Right renal cortex interstitium (tissue), 3 donors: ENCODE measurements at regions not wholly inside any gene's neighbourhood (a gene's known extent, or its start where the extent isn't known, plus 50 kb on each side); places are given as distances from the start of the nearest gene placed in this dataset.

Experiments used
- DNase-seq, 3 donors: peaks; one replicate each; pipeline ENCODE4 v3.0.0-alpha.2; 2013; ENCODE audit warnings: low read depth in 3 of 3, low spot score in 2 of 3

DNA sequence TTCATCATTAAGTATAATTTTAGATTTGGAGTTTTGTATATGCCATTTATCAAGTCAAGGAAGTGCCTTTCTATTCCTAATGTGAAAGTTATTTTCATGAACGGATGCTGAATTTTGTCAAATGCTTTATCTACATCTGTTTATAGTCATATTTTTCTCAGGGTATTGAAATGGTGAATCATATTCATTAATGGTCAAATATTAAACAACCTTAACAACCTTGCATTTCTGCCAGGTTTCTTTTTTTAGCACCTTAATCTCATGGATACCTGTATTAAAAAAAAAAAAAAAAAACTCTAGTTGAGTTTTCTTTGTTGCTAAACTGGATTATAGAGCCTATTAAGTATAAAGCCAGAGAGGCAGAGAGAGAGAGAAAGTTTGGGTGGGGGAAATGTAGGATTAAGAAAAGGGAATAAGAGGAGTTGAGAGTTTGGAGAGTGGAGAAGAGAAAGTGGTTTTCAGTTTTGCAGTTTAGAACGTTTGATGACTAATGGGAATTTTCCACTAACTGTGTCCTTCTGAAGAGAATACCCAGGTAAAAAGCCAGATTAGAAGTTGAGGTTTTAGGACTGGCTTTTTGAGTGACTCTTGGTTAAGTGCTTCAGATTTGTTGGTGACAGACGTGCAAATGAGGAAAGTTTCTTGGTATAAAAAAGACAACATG, 305.0 kb downstream of the HLX start:
- DNase-seq = no peak

DNA sequence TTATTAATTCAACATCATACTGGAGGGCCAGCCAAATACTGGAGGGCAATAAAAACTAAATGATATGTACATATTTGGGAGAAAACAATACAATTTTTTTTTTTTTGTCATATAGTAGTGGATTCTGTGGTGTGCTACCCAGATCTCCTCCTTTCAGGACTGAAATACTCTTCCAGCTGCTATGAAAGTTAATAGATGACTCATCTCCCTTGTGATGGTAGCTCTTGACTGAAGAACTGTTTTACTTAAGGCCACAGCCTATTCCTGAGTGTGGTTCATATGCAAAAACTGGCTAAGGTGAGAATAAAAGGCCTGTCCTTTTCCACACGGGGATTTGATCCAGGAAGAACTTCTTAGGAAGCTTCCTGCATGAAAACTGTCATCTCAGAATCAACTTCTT, 307.9 kb downstream of the HLX start:
- no peak for DNase-seq

DNA sequence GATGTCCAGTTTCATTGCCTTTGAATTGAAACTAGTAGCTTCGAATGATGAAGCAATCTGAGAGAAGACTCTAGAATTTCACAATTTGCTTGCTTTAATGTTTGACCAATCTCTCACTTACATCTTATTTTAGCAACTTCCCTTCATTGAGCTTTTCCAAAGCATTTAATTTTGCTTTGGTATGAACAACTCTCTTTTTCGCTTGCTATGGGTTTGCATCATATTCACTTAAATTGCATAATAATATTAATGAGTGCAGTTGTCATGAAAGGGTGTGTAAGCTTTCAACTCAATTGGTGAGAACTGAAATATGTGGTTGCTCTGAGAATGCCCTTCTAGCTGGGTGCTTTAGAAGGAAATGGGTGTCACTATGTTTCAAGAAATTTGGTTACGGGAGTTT, 309.2 kb downstream of the HLX start:
- DNase-seq = no peak

DNA sequence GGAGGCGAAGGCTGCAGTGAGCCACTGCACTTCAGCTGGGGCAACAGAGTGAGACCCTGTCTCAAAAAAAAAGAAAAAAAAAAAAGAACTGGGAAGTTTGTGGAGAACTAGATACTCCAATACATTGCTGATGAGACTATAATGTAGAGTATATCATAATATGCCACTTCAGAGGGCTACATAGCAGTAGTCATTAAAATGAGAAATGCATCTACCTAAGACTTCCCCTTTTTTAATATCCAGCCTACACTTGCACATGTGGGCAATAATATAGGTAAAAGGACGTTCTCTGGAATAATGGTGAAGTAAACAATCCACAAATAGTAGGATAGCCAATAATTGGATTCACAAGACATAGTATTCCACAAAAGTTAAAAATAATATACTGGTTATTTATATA, 311.0 kb downstream of the HLX start:
- DNase-seq = no peak

DNA sequence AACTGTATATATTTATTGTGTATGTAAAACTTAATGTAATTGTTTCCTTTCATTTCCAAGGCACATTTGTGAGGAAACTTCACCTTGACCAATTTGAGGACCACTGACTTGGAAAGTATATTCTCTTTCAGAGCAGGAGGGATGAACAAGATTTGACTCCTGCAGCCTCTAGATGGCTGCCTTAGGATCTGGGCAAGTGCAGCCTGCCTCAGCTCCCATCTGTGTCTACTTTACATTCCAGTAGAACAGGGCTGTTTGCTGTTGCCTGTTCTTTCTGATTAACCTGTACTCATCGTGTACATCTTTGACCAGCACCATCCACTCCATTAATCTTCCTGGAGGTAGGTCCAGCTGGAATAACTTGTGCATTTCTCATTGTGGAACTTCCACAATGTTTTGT, 312.8 kb downstream of the HLX start:
- no peak for DNase-seq

DNA sequence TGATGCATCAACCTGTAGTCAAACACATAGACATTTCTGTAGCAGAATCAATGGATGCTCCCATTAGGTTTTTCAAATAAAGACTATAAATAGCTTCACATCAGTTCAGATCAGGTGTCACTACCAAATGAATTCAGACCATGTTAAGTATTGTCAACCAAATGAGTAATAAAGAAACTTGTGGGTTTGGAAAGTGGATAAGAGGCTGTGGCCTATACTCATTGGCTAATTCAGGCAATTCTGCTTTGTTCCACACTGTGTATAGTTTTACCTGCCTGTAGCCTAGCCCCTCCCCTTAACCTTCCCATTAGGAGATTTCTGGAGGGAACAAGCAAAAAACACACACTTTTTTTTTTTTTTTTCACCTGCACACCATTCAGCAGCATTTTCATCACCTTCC, 321.2 kb downstream of the HLX start:
- DNase-seq = no peak

DNA sequence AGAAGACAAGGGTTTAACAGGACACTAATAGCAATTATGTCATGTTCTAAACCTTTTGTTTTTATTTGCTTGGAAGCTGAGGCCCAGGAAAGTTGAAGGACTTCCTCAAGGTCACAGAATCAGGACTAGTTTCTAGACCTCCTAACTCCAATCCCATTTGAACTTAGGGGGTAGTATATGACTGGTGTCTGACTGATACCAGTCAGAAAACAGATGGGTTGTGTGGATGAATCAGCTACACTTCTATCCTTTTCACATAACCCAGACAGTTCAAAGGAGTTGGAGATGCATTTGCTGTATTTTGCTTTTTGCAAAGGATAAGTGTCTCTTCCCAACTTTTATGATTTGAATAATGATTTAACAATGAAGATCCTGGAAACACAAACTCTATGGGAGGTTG, 322.5 kb downstream of the HLX start:
- no peak for DNase-seq

DNA sequence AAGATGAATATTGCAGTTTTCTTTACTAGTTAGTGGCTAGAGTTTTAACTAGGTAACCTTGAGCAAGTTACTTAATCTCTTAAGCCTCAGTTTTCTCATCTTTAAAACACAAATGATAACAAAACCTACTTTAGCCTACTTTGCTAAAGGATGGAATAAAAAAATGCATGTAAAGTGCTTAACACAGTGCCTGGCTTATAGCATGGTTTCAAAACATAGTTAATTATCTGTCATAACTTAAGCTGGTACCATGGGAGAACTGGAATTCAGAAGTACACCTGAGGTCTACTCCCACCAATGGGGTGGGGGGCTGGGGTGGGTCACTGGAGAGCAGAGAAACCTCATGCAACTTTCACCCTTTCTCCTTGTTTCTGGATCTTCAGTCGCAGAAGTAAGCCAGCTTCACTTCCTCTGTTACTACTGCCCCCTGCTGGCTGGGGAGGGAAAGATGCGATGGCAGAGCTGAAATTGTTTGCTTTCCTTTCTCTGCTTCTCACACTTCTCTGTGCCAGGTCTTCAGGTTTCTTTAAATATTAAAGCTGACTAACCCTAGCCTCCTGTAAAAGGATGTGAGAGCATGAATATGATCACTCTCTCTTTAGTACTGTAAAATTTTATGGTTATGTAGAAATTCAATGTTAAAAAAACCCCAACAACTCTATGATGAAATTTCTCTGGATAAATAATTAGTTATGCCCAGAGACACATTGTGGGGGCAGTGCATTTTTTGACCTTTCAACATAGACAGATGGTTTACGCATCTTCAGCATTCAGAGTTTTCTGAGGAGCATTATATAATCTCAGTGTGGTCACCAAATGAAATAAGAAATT, 324.2 kb downstream of the HLX start:
- DNase-seq = peak in 2 of 3 donors; percentile 51 to 61

DNA sequence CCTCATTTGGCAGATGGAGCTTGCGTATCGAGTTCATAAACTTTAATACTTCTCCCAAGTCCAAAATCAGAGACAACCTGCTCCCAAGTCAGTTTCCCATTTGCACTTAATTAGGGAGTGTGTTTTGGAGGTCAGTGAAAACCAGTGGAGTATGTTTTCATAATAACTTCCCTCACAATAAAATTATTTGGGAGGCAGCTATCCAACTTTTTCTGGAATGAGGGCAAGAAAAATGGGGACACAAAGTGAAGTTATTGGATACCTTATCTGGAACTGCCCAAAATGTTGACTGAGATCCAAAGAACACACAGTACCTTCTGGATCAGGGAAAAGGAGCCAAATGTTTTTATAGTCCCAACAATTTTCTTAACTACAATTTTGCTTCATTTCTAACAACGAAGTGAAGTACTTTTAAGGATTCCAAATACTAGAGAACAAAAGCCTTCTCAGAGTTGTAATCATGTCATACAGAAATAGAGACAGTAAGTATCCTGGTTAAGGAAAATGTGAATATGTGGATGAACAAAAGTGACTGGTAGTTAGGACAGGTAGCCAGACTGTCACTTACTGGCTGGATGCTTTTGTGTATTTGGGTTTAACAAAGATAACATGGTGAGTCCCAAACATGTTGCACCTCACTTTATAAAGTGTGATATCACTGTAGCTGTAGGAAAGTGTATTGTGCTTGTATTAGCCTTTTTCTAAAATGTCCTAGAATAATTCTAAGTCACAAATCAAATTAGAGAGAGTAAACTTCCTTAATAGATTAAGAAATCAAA, 325.0 kb downstream of the HLX start:
- no peak for DNase-seq

DNA sequence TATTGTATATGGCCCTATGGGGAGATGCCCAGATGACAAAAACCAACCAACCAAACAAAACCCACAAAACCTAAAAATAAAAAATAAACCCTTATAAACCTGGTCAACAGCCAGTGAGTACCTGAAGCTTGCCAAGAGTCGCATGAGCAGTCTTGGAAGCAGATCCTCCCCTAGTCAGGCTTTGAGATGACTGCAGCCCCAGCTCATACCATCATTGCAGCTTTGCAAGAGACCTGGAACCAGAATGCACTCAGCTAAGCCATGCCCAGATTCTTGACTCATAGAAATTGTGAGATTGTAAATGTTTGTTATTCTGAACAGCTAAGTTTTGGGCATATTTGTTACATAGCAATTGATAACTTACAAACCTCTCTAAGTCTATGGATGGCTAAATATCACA, 326.8 kb downstream of the HLX start:
- no peak for DNase-seq

DNA sequence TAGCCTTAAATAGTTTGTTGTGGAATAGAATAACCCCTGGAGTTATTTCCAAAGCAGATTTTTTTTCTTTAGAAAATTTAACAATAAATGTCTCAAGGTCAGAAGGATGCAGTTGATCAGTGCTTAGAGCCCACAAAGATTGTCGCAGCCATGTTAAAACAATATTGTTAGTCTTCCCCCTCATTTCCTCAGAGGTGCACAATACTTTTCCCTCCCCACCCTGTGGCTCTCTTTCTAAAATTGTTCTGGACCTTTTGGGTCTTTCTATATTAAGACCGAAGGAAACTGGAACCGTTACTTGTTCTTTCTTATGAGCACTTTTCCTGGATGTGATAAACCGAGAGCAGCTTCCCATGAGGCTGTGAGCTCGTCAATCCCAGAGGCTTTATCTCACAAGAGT, 333.7 kb downstream of the HLX start:
- DNase-seq = no peak

DNA sequence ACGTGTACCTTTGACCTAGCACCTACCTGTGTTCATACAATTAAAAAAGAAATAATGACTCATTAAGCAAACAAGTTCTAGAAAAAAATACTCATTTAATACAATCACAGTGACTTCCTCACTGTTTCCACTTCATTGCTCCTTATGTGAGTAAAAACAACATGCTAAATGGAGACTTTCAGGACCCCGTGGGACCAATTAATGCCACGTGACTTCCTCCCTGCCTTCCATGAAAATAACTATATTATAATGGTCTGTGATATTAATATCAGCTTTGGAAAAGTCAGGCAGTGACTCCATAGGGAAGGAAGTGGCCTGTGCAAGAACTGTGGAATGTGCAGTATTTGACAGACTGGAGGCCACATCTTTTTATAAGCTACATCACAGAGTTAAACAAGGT, 337.8 kb downstream of the HLX start:
- DNase-seq = no peak

DNA sequence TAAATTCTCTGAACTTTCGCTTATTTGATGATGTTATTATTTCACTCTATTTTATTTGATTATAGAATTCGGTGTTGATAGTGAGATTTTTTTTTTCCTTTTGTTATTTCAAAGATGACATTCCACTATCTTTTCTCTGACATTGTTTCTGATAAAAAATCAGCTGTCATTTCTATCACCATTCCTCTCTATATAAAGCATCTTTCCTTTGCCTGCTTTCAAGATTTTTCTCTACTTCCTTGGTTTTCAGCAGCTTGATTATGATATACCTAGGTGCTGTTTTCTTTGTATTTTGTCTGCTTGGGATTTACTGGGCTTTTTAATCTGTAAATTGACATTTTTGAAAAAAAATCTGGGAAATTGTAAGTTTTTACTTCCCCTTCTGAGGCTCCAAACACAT, 344.0 kb downstream of the HLX start:
- no peak for DNase-seq

DNA sequence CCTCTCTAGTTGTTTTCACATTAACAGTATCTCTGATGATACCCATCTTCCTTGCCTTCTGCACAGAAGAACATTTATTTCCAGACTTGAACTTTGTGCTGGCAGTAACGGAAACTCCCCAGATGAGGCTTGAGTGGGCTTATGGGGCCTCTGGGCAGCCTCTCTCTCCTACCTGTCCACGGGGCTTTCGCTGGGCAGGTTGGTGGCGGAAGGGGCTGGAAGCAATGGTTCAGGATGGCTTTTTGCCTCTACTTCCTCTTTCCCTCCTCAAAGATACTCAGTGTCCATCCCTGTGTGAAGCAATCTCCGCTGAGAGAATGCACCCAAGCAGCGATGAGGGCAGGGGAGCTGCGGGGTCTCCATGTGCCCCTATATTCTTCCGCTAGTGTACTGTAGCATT, 348.2 kb downstream of the HLX start:
- DNase-seq = no peak

DNA sequence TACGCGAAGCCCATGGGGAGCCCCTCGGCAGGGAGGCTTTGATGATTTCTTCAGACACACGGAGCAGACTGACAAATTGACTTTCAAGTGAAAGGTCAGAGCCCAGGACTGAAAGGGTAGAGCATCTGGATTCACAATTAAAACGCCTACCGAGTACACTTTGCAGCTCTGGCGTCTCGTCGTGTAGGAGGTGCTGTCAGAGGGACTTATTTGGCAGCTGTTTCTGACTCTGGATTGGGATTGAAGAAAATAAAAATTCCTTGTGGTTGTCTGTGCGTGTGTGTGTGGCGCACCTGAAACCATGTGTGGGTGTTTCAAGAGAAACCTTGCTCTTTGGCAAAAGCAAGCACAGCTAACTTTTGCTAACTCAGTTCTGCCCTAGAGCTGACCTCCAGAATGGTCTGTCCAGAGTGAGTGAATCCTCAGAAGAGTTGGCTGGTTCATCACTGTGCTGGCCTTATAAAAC, 348.7 kb downstream of the HLX start:
- no peak for DNase-seq

DNA sequence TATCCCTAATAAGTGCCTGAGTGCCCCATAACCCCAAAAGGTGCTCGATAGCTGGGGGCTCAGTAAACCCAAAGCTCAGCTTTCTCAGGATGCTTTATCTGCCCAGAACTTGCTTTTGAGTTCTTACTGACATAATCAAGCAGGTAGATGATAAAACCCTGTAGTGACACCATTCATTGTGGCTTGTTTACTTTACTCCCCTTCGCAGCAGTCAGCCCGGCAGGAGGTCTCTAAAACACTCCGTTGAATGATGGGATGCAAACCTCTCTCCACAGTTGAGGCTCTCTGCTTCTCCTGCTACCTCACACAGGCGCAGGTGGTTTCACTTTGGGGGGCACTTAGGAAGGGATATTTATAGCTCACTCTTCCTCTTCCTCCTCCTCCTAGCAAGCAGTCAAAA, 349.4 kb downstream of the HLX start:
- no peak for DNase-seq

DNA sequence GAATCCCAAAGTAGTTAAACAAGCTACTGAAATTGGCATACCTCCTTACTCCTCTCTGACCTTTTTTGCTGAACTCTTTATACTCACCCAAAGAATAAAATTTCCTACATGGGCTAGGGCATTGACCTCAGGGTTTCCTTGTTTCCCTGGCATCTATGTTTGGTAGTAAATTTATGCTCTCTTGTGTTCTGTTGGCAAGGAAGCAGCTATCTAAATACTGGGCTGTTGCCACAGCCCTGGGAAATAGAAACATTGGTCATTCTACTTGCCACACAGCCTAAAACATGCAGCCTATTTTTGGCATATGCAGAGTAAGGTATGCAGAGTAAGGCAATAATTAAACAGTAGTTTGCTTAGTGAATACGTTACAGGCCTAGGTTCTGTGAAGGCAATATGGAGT, 351.4 kb downstream of the HLX start:
- DNase-seq = no peak

DNA sequence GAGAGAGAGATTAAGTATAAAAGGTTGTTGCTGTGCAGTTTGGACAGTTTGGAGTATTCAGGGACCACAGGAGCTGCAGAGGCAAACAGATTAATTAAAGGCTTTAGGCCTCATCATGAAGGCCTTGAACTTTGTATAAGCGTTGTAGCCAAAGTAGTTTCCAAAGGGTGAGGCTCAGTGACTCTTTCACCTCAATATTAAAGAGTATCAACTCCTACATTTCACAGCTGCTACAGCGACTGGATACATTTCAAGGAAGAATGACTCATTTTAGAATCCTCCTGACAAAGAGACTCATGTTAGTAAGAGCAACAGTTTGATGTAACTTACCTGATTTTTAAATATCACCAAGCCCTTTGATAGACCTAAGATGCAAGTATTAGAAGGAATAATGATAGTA, 355.5 kb downstream of the HLX start:
- no peak for DNase-seq

DNA sequence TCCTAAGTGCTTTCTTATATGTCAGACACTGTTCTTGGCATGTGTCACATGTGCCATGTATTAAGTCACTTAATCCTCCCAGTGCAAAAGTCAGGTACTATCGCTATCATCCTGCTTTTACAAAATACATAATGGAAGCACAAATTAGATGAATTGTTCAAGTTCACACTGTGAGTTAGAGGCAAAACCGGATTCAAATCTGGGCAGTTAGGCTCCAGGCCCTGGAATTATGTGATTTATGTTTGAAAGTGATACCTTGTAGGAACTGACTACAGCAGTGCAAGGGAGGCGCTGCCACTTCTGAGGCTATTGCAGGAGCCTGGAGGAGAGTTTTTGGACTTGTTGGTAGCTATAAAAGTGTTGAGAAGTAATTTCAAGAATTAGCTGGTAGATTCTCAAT, 358.3 kb downstream of the HLX start:
- no peak for DNase-seq

DNA sequence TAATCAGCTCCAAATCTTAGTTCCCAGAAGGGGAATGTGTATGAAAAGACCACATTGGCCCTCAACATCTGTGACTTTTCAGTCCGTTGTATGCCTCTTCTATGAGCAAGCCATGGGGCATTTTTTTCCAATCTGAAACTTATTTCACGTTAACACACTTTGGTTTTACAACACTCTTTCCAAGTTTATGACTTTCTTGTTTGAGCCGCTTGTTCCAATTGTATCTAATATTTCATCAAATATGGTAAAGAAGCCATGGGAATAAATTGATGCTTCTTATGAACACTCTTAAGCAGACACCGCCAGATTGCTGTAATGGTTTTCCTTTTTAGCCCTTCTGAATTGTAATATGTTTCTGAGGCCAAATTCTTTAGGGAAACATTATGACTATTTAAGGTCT, 359.9 kb downstream of the HLX start:
- no peak for DNase-seq

DNA sequence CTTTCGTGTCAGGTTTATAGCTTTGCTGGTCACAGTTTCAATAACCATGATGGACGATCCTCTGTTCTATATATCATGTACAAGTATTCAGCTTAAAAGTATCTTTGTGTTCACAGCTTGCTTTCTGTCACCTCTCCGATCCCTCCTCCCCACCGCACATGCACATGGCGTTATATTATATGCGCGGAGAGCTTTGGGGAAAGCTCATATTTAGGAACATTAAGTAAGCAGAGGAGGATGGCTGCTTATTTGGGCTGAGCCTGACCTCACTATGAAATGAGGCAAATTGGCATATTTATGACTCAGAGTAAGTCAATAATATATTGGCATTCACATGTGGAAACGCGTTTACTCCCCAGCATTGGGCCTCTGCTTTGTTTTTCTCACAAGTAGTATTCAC, 360.5 kb downstream of the HLX start:
- DNase-seq = no peak

DNA sequence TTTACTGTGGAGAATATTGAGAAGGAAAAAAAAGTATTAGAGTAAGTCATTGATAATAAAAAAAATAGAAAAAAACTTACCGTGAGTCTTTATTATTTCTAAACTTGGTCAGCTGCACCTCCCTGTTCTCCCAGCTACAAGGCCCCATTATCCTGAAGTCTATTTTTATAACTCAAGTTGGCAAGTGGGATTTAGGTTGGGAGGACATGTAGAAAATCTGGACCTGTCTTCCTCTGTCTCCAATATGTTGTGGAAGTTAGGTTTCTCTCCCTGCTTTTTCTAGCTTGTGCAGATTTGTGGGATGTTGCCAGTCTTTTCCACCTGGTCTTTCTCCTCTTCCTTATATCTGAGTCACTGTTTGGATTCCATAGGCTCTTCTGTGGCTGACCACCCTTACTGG, 361.4 kb downstream of the HLX start:
- DNase-seq = no peak
